ENCODE measurements at regions not wholly inside any gene's neighbourhood (a gene's known extent, or its start where the extent isn't known, plus 50 kb on each side); places are given as distances from the start of the nearest gene placed in this dataset.
"Not testable (repeated sequence)": the region's sequence is repeated elsewhere in the genome, so short reads cannot be mapped to it uniquely, and the experiment has no call there.

DNA sequence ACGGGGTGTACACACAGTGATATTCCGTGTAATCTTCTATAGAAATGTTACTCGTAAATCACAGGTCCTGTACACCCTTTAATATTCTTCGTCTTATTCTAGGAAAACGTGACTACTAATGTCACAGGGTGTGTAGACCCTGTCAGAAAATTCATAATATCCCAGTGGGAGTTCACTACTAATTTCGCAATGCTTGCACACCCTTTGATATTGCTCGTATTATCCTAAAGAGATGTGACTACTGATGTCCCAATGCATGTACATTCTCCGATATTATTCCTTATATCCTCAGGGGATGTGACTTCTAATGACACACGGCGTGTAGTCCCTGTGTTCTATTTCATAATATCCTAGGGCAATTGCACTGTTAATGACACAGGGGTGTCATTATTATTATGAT is 132.7 kb downstream of the ADRA2C start:
- not testable (repeated sequence) for TF ChIP-seq POLR2AphosphoS5, POLR2A (IDR thresholded peaks at IDR 0.05; ENCODE audit: low read depth, low read length)

Data from GM12892 (cell line).